HG02610 (cell line): ENCODE measurements at regions not wholly inside any gene's neighbourhood (a gene's known extent, or its start where the extent isn't known, plus 50 kb on each side); places are given as distances from the start of the nearest gene placed in this dataset.

ENCODE experiments used
- ATAC-seq: cut with Tn5 transposase; IDR thresholded peaks from one replicate; pipeline ENCODE4 v1.9.1; 2021; ENCODE audit warnings: mild to moderate bottlenecking, moderate library complexity; ENCODE audit not compliant: unreplicated experiment

GRCh38 chr12:16756833-16757555 lies 151.0 kb upstream of the LMO3 start:
- ATAC-seq: no peak

GRCh38 chr12:16730772-16731171 lies 124.8 kb upstream of the LMO3 start:
- no peak for ATAC-seq

GRCh38 chr12:16726879-16727278 lies 120.9 kb upstream of the LMO3 start:
- no peak for ATAC-seq

GRCh38 chr12:16719713-16720416 lies 113.9 kb upstream of the LMO3 start:
- ATAC-seq: no peak

- ATAC-seq: no peak
Measured at GRCh38 chr12:16716928-16717327, 111.0 kb upstream of the LMO3 start.

GRCh38 chr12:16692099-16692498 lies 86.1 kb upstream of the LMO3 start:
- ATAC-seq: no peak

- no peak for ATAC-seq
Measured at GRCh38 chr12:16691624-16692023, 85.7 kb upstream of the LMO3 start.

GRCh38 chr12:16688200-16688599 lies 82.2 kb upstream of the LMO3 start:
- ATAC-seq: no peak

- no peak for ATAC-seq
Measured at GRCh38 chr12:16685107-16685506, 79.1 kb upstream of the LMO3 start.

- ATAC-seq: no peak
Measured at GRCh38 chr12:16681196-16681595, 75.2 kb upstream of the LMO3 start.

- no peak for ATAC-seq
Measured at GRCh38 chr12:16675438-16675837, 69.5 kb upstream of the LMO3 start.

GRCh38 chr12:16674885-16675284 lies 68.9 kb upstream of the LMO3 start:
- ATAC-seq: no peak

- no peak for ATAC-seq
Measured at GRCh38 chr12:16670456-16671050, 64.6 kb upstream of the LMO3 start.

GRCh38 chr12:16669756-16670155 lies 63.8 kb upstream of the LMO3 start:
- no peak for ATAC-seq

- no peak for ATAC-seq
Measured at GRCh38 chr12:16668198-16668597, 62.2 kb upstream of the LMO3 start.

GRCh38 chr12:16658699-16659098 lies 52.7 kb upstream of the LMO3 start:
- ATAC-seq: no peak
